H1 (cell line): ENCODE measurements at regions not wholly inside any gene's neighbourhood (a gene's known extent, or its start where the extent isn't known, plus 50 kb on each side); places are given as distances from the start of the nearest gene placed in this dataset.

ENCODE experiments used
- BCL11A ChIP-seq, 2 experiments: IDR thresholded peaks; one replicate each; pipeline ENCODE4 v1.6.1; 2011; ENCODE audit warnings: low read depth in 2 of 2, low read length in 2 of 2, mild to moderate bottlenecking in 2 of 2
- BRCA1 ChIP-seq: IDR thresholded peaks from 2 replicates; pipeline ENCODE4 v1.6.1; 2012; ENCODE audit warnings: low read depth, low read length, improper control_type of control experiment
- CEBPB ChIP-seq: IDR thresholded peaks from 2 replicates; pipeline ENCODE4 v1.6.1; 2012; ENCODE audit warnings: low read depth, low read length
- POU5F1 ChIP-seq: IDR thresholded peaks from 2 replicates; pipeline ENCODE4 v1.6.1; 2011; ENCODE audit warnings: low read depth, mild to moderate bottlenecking, low read length, moderate library complexity
- RXRA ChIP-seq: IDR thresholded peaks from 2 replicates; pipeline ENCODE4 v1.6.1; 2011; ENCODE audit warnings: low read depth, mild to moderate bottlenecking, low read length, moderate library complexity; ENCODE audit not compliant: insufficient read depth
- SAP30 ChIP-seq: fragments of 300-600 bp; sonication (generic); IDR thresholded peaks from 2 replicates; pipeline ENCODE4 v1.7.1; 2012; ENCODE audit warnings: low read length, moderate library complexity, mild to moderate bottlenecking, inconsistent platforms; ENCODE audit not compliant: insufficient read depth, insufficient replicate concordance
- TAF7 ChIP-seq: optimal IDR thresholded peaks from 2 replicates; pipeline ENCODE3; 2011; ENCODE audit warnings: low read depth, mild to moderate bottlenecking, inconsistent platforms, low read length, moderate library complexity, borderline replicate concordance
- USF2 ChIP-seq: IDR thresholded peaks from 2 replicates; pipeline ENCODE4 v1.6.1; 2011; ENCODE audit warnings: low read length, improper control_type of control experiment

GRCh38 chr13:106799781-106800335 lies 231.9 kb upstream of the ARGLU1 start (continued):
- TF ChIP-seq SAP30, result no peak
- no peak for TF ChIP-seq USF2
- TF ChIP-seq BRCA1, result no peak
- TF ChIP-seq POU5F1, result no peak
- TF ChIP-seq TAF7, result no peak
- TF ChIP-seq BCL11A (IDR thresholded peaks at IDR 0.05; ENCODE audit: low read depth in 2 of 2, low read length in 2 of 2), result no peak
- TF ChIP-seq RXRA, result no peak
- TF ChIP-seq CEBPB, result no peak
